Choroid plexus epithelial cell (primary cell): ENCODE measurements at regions not wholly inside any gene's neighbourhood (a gene's known extent, or its start where the extent isn't known, plus 50 kb on each side); places are given as distances from the start of the nearest gene placed in this dataset.
A peak's percentile ranks its signal among the peaks of the same experiment; 100 is the strongest.
"Not testable (repeated sequence)": the region's sequence is repeated elsewhere in the genome, so short reads cannot be mapped to it uniquely, and the experiment has no call there.

Source experiments
- DNase-seq: peaks from one replicate; pipeline ENCODE4 v3.0.0-alpha.2; 2010; ENCODE audit warnings: low read depth
- H3K4me3 ChIP-seq: 2 replicates; pipeline ENCODE4 v1.5.1; 2011; ENCODE audit warnings: low read depth, mild to moderate bottlenecking, control low read depth, low read length, moderate library complexity
- CTCF ChIP-seq: conservative IDR thresholded peaks from 2 replicates; pipeline ENCODE4 v1.5.1; 2011; ENCODE audit warnings: low read depth, mild to moderate bottlenecking, control low read depth, inconsistent platforms, low read length, moderate library complexity

- no peak overlapping the region for H3K4me3 ChIP-seq
- TF ChIP-seq CTCF = no peak
- no peak for DNase-seq
Measured at GRCh38 chr7:131835141-131835540, 278.7 kb upstream of the PODXL start.

GRCh38 chr7:131830681-131831080 is 274.3 kb upstream of the PODXL start:
- DNase-seq = no peak
- no peak for TF ChIP-seq CTCF
- no peak overlapping the region for H3K4me3 ChIP-seq

DNA sequence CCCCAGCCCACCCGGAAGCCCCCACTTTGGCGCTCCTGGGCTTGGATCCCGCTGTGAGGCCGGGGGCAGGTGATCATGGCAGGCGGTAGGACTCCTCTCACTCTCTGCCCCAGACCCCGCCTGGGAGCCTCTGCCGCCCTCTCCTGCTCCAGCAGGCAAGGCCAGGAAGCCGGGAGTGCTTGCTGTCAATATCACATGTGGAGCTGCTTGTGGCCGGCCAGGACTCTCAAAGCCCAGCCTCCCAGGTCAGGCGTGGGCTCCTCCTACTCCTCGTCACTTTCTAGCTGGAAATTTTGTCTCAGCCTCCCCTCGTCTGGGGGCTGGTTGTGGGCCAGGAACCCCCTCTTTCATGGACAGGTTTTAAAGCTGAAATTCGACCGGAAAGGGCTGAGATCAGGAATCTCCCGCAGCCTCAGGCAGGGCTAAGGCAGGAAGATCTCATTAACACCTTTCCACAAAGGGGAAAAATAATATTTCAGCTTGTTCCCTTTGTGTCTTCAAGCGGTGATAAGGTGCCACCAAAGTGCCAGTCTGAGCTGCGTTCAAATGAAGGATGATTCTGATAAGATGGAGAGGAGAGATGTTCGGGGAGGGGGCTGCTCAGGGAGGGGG is 273.6 kb upstream of the PODXL start:
- DNase-seq = peak; percentile 17
- no peak for TF ChIP-seq CTCF
- H3K4me3 ChIP-seq = no peak overlapping the region

DNA sequence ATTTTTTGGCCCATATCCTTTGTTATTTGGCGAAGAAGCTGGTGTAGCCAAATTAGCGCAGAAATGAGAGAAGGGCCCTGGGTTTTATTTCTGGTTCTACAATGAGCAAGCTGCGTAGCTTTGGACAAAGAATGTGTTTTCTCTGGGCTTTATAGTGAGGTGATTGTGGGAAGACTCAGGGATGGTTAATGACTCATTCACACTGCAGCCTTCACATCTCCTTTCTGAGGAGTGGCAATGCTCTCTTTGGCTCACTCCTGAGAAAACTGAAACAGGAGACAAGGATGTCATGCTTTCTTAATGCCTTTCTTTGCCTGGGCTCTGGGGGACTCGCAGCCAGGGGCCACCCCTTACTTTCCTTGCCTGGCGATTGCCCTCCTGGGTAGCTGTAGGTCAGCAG is 271.0 kb upstream of the PODXL start:
- DNase-seq = no peak
- no peak overlapping the region for H3K4me3 ChIP-seq
- TF ChIP-seq CTCF = no peak

DNA sequence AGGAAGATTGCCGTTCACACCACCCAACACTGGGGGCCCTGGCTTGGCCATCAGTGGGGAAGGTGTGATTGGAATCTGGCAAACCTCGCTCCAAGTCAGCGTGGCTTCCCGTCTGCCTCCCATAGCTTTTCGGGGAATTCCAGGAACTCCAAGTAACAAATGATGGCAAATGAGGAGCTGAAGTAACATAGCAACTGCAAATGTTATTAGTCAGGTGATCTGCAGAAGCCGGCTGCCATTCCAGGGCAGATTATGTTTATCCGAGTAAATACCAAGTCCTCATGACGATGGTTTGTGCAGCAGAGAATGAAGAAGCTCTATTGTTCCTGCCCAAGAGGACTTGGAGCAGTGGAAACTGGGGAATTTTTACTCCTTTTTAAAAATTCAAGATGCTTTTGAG is 270.5 kb upstream of the PODXL start:
- peak; percentile 4 for DNase-seq
- H3K4me3 ChIP-seq = no peak overlapping the region
- no peak for TF ChIP-seq CTCF

DNA sequence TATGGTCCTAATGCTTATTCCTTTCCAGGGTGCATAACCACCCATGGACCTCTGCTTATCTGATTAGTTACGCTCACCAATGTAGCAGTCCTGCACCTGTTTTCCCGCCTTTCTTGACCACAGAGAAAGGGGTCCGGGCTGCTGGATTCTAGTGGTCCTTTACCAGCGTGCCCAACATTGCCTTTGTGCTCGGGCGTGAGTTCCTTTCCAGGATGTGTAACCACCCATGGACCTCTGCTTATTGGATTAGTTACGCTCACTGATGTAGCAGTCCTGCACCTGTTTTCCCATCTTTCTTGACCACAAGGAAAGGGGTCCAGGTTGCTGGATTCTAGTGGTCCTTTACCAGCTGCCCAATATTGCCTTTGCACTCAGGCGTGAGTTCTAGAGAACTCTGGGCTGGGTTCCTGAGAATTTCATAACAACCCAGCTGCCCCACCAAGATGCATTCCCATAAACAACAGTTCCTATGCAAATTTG is 267.6 kb upstream of the PODXL start:
- H3K4me3 ChIP-seq, DNase-seq: not testable (repeated sequence)

DNA sequence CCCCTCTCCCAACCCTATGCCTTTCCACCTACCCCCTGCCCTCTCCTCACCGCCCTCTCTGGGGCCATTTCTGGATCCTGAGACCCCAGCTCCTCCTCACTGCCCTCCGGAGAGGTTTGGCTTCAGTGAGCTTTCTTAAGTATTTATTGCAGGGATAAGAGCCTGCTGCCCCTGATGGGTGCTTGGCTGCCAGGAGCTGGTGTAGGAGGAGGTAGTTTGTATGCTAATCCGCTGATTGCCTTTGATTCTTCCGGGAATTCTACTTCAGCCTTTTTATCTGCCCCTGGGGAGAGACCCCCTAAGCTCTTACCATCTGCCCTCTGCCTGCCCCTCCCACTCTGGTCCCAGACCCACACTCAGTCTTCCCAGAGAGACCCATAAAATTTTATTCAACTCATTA is 263.5 kb upstream of the PODXL start:
- DNase-seq = no peak
- no peak overlapping the region for H3K4me3 ChIP-seq
- no peak for TF ChIP-seq CTCF
